GF-D8 (cell line): ENCODE measurements at regions not wholly inside any gene's neighbourhood (a gene's known extent, or its start where the extent isn't known, plus 50 kb on each side); places are given as distances from the start of the nearest gene placed in this dataset.

Experiments used
- DNase-seq: peaks from one replicate; lab custom pipeline; 2025; lab: John Stamatoyannopoulos, UW

- no peak for DNase-seq
Observed at GRCh38 chr20:20933142-20933958, 172.8 kb downstream of the LINC00237 start.

DNA sequence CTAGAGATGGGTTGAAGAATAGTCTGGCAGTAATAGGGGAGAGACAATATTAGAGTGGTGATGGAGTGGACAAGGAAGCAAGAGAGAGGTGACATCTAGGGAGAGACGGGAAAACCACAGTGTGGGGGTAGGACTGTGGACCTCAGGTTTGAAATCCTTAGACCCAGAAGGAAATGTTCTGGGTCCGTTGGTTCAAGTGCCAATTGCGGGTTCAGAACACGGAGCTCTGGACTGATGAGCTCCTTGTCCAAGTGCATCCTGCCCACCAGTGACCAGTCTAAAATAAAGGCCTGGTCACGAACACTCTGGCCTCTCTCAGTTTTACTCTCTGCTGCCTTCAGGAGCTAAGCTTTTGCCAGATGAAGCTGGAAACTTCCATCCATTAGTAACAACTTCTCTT, 174.0 kb downstream of the LINC00237 start:
- no peak for DNase-seq

DNA sequence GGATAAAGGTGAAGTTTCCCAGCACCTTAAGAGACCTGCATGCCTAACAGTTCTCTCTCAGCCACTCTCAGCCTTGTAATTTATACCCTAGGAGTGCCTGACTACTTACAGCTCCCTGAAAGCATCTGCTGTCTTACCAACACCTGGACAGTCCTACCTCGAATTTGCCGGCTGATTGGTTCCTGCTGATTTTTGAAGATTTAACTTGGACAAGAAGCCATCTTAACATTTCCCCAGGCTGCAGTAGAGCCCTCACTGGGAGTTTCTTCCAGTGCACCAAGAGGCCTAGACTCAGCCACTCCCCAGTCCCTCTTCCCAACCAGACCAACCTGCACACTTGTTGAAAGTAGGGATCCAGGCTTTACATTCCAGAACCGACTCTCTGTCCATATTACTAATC, 174.5 kb downstream of the LINC00237 start:
- DNase-seq = no peak

DNA sequence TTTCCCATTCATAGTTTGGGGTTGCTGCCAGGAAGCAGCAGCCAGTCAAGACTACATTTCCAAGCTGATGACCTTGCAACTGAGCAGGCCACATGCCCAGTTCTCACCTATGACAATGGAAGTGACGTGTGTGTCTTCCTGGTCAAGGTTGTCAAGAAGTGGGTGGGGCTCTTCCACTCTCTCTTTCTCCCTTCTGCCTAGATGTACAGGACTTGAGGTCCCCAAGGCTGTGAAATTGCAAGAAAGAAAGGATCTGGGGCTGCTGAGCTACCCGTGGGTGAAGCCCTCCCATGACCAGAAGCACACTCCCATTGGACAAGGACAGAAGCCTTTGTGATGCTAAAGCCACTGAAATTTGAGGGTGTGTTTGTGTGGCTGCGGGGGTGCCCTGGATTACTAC, 175.1 kb downstream of the LINC00237 start:
- DNase-seq = no peak

DNA sequence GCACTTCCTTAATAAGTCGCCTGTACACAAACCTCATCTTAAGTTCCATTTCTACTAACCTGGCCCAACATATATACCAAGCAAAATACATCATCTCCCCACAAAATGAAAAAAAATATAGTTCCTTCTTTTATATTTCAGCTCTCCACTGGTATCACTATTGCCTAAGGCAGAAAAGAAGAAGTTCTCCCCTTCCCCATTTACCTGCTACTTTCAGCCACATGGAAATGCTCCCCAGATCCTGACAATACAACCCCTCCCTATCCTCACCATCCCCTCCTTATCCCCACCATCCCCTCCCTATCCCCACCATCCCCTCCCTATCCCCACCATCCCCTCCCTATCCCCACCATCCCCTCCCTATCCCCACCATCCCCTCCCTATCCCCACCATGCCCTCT, 175.7 kb downstream of the LINC00237 start:
- DNase-seq = no peak

DNA sequence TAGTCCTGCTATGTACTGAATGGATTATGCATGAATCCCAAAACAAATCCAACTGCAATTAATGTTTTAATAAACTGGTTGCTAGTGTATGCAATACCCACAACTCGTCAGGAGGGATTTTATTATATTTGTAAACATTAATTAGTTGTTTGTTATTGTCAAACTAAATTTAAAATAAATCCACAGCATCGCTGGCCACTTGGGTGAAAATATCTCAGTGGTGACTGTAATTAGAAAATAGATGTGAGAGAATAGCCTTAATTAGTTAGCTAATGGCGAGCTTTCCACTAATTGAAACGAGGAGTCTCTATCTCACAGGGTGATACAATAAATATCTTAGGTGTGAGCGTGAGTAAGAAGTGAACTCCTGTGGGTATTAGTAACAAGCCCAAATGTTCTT, 176.8 kb downstream of the LINC00237 start:
- no peak for DNase-seq

GRCh38 chr20:20926222-20926905, 179.8 kb downstream of the LINC00237 start:
- no peak for DNase-seq

DNA sequence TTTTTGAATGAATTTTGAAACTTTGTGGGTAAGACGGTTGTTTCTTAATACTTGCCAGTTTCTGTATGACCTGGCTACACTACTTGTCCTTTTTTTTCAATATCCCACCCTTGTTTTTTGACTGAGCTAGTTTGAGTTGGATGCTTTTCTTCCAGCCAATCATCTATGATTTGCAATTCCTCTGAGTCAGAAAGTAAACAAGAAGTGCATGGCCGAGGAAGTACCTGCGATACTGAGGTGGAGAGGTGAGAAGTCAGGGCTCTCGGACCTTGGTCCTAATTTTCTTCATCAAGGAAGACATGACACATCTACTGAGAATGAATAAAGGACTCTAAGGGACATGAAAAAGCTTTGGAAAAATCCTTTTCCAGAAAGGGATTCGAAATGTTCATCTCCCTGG, 185.7 kb downstream of the LINC00237 start:
- no peak for DNase-seq

DNA sequence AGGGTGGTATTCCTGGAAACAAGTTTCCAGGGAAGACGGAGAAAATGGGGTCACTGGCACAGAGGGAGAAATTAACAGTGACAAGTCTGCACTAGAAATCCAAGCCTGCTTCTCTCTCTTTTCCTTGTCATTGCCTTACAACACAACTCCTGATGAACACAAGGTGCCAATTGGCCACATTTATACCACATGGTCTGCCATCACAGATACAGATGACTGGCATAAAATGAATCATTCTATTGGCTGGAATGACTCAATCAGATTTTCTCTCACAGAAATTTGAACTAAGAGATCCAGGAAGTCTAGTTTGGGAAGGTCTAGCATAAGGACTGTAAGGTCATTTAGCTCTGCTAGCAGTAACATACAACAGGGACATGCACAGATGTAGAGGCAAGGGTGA, 190.3 kb downstream of the LINC00237 start:
- DNase-seq = no peak

DNA sequence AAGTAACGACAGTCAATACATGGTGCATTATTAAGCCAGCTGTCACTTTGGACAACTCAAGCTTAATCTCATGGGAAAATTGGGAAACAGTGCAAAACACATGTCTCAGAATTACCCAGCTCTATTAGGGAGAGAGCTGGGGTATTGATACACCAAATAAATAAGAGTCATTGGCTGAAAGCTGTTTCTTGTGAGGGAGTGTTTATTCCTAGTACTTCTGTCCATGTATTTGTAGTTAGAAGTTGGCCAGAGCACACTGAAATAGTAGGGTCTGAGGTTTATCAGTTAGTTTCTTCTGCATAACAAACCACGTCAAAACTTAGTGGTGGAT, 192.0 kb upstream of the RALGAPA2 start:
- no peak for DNase-seq

GRCh38 chr20:20903773-20904500, 191.5 kb upstream of the RALGAPA2 start:
- no peak for DNase-seq

DNA sequence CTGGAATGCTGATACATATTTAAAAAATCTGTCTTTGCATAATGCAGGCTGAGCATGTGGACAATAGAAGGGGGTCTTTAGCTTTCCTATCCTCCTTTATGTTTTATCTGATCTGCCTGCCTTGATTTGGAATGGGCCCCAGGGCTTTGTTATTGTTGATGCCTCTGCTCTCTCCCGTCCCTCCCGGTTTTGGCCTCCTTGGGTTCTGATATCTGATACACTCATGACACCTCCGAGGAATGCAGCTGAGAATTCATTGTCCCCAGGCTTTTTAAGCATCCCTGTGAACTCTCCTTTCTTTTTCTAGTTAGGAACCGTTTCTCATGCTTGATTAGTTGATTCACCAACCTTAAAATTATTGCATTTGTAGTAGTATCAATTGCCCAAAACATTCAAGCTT, 185.5 kb upstream of the RALGAPA2 start:
- DNase-seq = no peak

- no peak for DNase-seq
Observed at GRCh38 chr20:20897145-20897544, 184.7 kb upstream of the RALGAPA2 start.

GRCh38 chr20:20896606-20897005, 184.2 kb upstream of the RALGAPA2 start:
- no peak for DNase-seq

DNA sequence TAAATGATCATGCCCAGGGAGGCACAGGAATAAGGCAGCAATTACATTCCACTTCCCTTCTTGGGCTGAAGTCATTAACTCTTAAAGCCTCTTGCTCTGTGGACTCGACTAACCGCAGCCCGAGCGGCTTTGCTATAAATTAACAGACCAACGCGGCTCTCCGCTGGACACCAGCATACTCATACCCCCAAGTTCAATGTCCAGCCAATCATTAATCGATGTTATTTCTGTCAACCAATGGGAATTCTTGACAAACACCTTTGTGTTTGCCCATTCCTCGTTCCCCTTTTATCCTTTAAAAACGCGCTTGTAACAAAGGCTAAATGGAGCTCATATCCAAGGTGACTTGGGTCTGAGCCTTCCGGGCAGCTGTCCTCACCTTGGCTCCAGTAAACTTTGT, 183.1 kb upstream of the RALGAPA2 start:
- DNase-seq = no peak

- no peak for DNase-seq
Observed at GRCh38 chr20:20894753-20895152, 182.3 kb upstream of the RALGAPA2 start.

GRCh38 chr20:20894280-20894679, 181.8 kb upstream of the RALGAPA2 start:
- no peak for DNase-seq

GRCh38 chr20:20892328-20892727, 179.9 kb upstream of the RALGAPA2 start:
- no peak for DNase-seq

- no peak for DNase-seq
Observed at GRCh38 chr20:20890751-20891150, 178.3 kb upstream of the RALGAPA2 start.

DNA sequence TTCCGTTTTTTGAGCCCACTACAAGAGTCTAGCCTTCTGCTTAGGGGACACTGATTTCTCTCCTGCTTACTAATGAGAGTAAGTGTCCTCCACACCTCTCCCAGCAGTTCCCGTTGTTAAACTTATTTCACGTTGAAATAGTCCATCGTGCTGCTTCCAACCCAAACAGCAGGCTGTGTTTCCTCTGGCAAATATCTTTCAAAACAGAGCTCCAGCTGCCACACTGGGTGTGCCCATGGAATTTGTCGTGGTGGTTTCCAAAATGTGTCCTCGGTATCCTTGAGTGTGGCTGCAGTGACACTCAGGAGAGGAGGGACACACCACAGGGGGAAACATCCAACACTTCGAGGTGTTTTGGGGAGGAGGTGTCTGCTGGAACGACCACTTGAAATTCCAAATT, 176.5 kb upstream of the RALGAPA2 start:
- no peak for DNase-seq

DNA sequence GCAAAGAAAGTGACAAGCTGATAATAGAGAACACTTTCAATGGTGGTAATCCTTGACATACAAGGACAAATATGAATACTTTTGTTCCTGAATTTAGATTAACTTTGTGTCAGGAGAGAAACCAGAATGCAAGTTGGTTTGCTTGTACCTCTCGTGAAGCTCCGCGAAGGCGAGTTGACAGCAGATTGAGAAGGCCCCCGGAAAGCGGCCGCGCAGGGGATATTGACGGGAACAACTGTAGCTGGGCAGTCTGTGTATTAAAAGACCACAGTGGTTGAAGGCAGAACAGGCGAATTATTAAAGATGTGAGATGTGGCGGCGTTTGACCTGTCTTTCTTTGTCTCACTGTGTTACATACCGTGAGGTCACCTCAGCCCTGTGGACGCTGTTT, 175.8 kb upstream of the RALGAPA2 start:
- DNase-seq = no peak

GRCh38 chr20:20887593-20888265, 175.3 kb upstream of the RALGAPA2 start:
- no peak for DNase-seq

GRCh38 chr20:20881808-20882207, 169.4 kb upstream of the RALGAPA2 start:
- no peak for DNase-seq
